ENCODE measurements at regions not wholly inside any gene's neighbourhood (a gene's known extent, or its start where the extent isn't known, plus 50 kb on each side); places are given as distances from the start of the nearest gene placed in this dataset.

GRCh38 chr7:37541810-37542443 is 93.3 kb upstream of the ELMO1 start:
- no peak overlapping the region for H2BK15ac ChIP-seq (ENCODE audit: low read depth, poor library complexity, severe bottlenecking)
- no peak overlapping the region for H2BK120ac ChIP-seq (ENCODE audit: low read depth, low read length)
- no peaks in the 10 kb centered on the region for H3K4me1 ChIP-seq (ENCODE audit: control insufficient read depth, insufficient read depth, low read depth, low read length)
- H4K91ac ChIP-seq (ENCODE audit: low read length): no peak overlapping the region
- no peak overlapping the region for H3K4ac ChIP-seq (ENCODE audit: low read depth in 1 of 2, low read length in 2 of 2)
- no peak overlapping the region for H3K4me3 ChIP-seq (ENCODE audit: insufficient read depth in 1 of 2, low read depth in 1 of 2, low read length in 2 of 2)
- no peak overlapping the region for H3K14ac ChIP-seq (ENCODE audit: low read length in 2 of 2)
- DNase-seq: no peak
- no peaks in the 10 kb centered on the region for H3K79me1 ChIP-seq (replicated peaks; ENCODE audit: low read length, poor library complexity, severe bottlenecking)
- no peak overlapping the region for H3K27ac ChIP-seq (ENCODE audit: low read length, poor library complexity, severe bottlenecking)
- H2BK5ac ChIP-seq (ENCODE audit: low read depth, low read length, poor library complexity, severe bottlenecking): no peak overlapping the region
- no peak overlapping the region for H3K4me2 ChIP-seq (ENCODE audit: low read length, poor library complexity, severe bottlenecking)
- 83% methylated on average over 3 of the region's 3 CpGs for WGBS
- H4K8ac ChIP-seq (ENCODE audit: low read length): no peak overlapping the region
- H3K9me3 ChIP-seq (ENCODE audit: control insufficient read depth, low read length): no peaks in the 10 kb centered on the region
- no peak overlapping the region for H2AK5ac ChIP-seq (ENCODE audit: low read length, severe bottlenecking)
- no peak overlapping the region for H3K18ac ChIP-seq (ENCODE audit: low read depth in 1 of 2, low read length in 2 of 2)
- H3K9ac ChIP-seq (ENCODE audit: low read length): no peak overlapping the region
- no peaks in the 10 kb centered on the region for H3K36me3 ChIP-seq (ENCODE audit: control insufficient read depth in 1 of 2, insufficient read depth in 2 of 2, low read depth in 1 of 2, low read length in 2 of 2)
- no peak overlapping the region for H2AFZ ChIP-seq (ENCODE audit: low read depth, low read length)
- H2BK12ac ChIP-seq (ENCODE audit: low read length in 2 of 2): no peak overlapping the region
- H3K23ac ChIP-seq (ENCODE audit: low read length in 2 of 2): no peak overlapping the region
- no peaks in the 10 kb centered on the region for H3K27me3 ChIP-seq (ENCODE audit: control insufficient read depth in 1 of 2, insufficient read depth in 1 of 2, low read length in 2 of 2)

GRCh38 chr7:37545619-37546534 is 97.2 kb upstream of the ELMO1 start:
- H2BK5ac ChIP-seq (ENCODE audit: low read depth, low read length, poor library complexity, severe bottlenecking): no peak overlapping the region
- H2BK12ac ChIP-seq (ENCODE audit: low read length in 2 of 2): no peak overlapping the region
- no peak overlapping the region for H4K8ac ChIP-seq (ENCODE audit: low read length)
- no peaks in the 10 kb centered on the region for H3K9me3 ChIP-seq (ENCODE audit: control insufficient read depth, low read length)
- no peak overlapping the region for H3K9ac ChIP-seq (ENCODE audit: low read length)
- H3K4me1 ChIP-seq (ENCODE audit: control insufficient read depth, insufficient read depth, low read depth, low read length): no peaks in the 10 kb centered on the region
- H3K18ac ChIP-seq (ENCODE audit: low read depth in 1 of 2, low read length in 2 of 2): no peak overlapping the region
- H2BK15ac ChIP-seq (ENCODE audit: low read depth, poor library complexity, severe bottlenecking): no peak overlapping the region
- no peak overlapping the region for H3K4me2 ChIP-seq (ENCODE audit: low read length, poor library complexity, severe bottlenecking)
- no peak overlapping the region for H3K27ac ChIP-seq (ENCODE audit: low read length, poor library complexity, severe bottlenecking)
- H3K4me3 ChIP-seq (ENCODE audit: insufficient read depth in 1 of 2, low read depth in 1 of 2, low read length in 2 of 2): no peak overlapping the region
- H3K4ac ChIP-seq (ENCODE audit: low read depth in 1 of 2, low read length in 2 of 2): no peak overlapping the region
- no peak for DNase-seq
- no peak overlapping the region for H4K91ac ChIP-seq (ENCODE audit: low read length)
- no peak overlapping the region for H3K23ac ChIP-seq (ENCODE audit: low read length in 2 of 2)
- no peak overlapping the region for H2AFZ ChIP-seq (ENCODE audit: low read depth, low read length)
- H3K79me1 ChIP-seq (replicated peaks; ENCODE audit: low read length, poor library complexity, severe bottlenecking): no peaks in the 10 kb centered on the region
- H3K27me3 ChIP-seq (ENCODE audit: control insufficient read depth in 1 of 2, insufficient read depth in 1 of 2, low read length in 2 of 2): no peaks in the 10 kb centered on the region
- no peak overlapping the region for H2BK120ac ChIP-seq (ENCODE audit: low read depth, low read length)
- no peaks in the 10 kb centered on the region for H3K36me3 ChIP-seq (ENCODE audit: control insufficient read depth in 1 of 2, insufficient read depth in 2 of 2, low read depth in 1 of 2, low read length in 2 of 2)
- no peak overlapping the region for H3K14ac ChIP-seq (ENCODE audit: low read length in 2 of 2)
- no peak overlapping the region for H2AK5ac ChIP-seq (ENCODE audit: low read length, severe bottlenecking)
- WGBS: 73% methylated on average over 7 of the region's 7 CpGs

- H3K23ac ChIP-seq (ENCODE audit: low read length in 2 of 2): no peak overlapping the region
- H4K91ac ChIP-seq (ENCODE audit: low read length): no peak overlapping the region
- no peak overlapping the region for H2AFZ ChIP-seq (ENCODE audit: low read depth, low read length)
- H3K27me3 ChIP-seq (ENCODE audit: control insufficient read depth in 1 of 2, insufficient read depth in 1 of 2, low read length in 2 of 2): no peaks in the 10 kb centered on the region
- H4K8ac ChIP-seq (ENCODE audit: low read length): no peak overlapping the region
- H3K9ac ChIP-seq (ENCODE audit: low read length): no peak overlapping the region
- no peaks in the 10 kb centered on the region for H3K36me3 ChIP-seq (ENCODE audit: control insufficient read depth in 1 of 2, insufficient read depth in 2 of 2, low read depth in 1 of 2, low read length in 2 of 2)
- H3K9me3 ChIP-seq (ENCODE audit: control insufficient read depth, low read length): no peaks in the 10 kb centered on the region
- no peak overlapping the region for H3K27ac ChIP-seq (ENCODE audit: low read length, poor library complexity, severe bottlenecking)
- 51% methylated on average over 3 of the region's 3 CpGs for WGBS
- no peak overlapping the region for H2BK15ac ChIP-seq (ENCODE audit: low read depth, poor library complexity, severe bottlenecking)
- H3K18ac ChIP-seq (ENCODE audit: low read depth in 1 of 2, low read length in 2 of 2): no peak overlapping the region
- H2BK12ac ChIP-seq (ENCODE audit: low read length in 2 of 2): no peak overlapping the region
- H3K14ac ChIP-seq (ENCODE audit: low read length in 2 of 2): no peak overlapping the region
- no peak overlapping the region for H3K4me3 ChIP-seq (ENCODE audit: insufficient read depth in 1 of 2, low read depth in 1 of 2, low read length in 2 of 2)
- no peak overlapping the region for H3K4ac ChIP-seq (ENCODE audit: low read depth in 1 of 2, low read length in 2 of 2)
- no peak overlapping the region for H2BK120ac ChIP-seq (ENCODE audit: low read depth, low read length)
- no peak overlapping the region for H2BK5ac ChIP-seq (ENCODE audit: low read depth, low read length, poor library complexity, severe bottlenecking)
- H2AK5ac ChIP-seq (ENCODE audit: low read length, severe bottlenecking): no peak overlapping the region
- no peak for DNase-seq
- no peaks in the 10 kb centered on the region for H3K4me1 ChIP-seq (ENCODE audit: control insufficient read depth, insufficient read depth, low read depth, low read length)
- no peaks in the 10 kb centered on the region for H3K79me1 ChIP-seq (replicated peaks; ENCODE audit: low read length, poor library complexity, severe bottlenecking)
- H3K4me2 ChIP-seq (ENCODE audit: low read length, poor library complexity, severe bottlenecking): no peak overlapping the region
Measured at GRCh38 chr7:37546677-37547076, 98.0 kb upstream of the ELMO1 start.

GRCh38 chr7:37549076-37549931 is 100.6 kb upstream of the ELMO1 start:
- no peak overlapping the region for H2AFZ ChIP-seq (ENCODE audit: low read depth, low read length)
- no peaks in the 10 kb centered on the region for H3K79me1 ChIP-seq (replicated peaks; ENCODE audit: low read length, poor library complexity, severe bottlenecking)
- no peak for DNase-seq
- H3K14ac ChIP-seq (ENCODE audit: low read length in 2 of 2): no peak overlapping the region
- WGBS: 83% methylated on average over 5 of the region's 8 CpGs
- no peak overlapping the region for H3K27ac ChIP-seq (ENCODE audit: low read length, poor library complexity, severe bottlenecking)
- no peak overlapping the region for H2AK5ac ChIP-seq (ENCODE audit: low read length, severe bottlenecking)
- H3K27me3 ChIP-seq (ENCODE audit: control insufficient read depth in 1 of 2, insufficient read depth in 1 of 2, low read length in 2 of 2): no peaks in the 10 kb centered on the region
- no peaks in the 10 kb centered on the region for H3K36me3 ChIP-seq (ENCODE audit: control insufficient read depth in 1 of 2, insufficient read depth in 2 of 2, low read depth in 1 of 2, low read length in 2 of 2)
- no peak overlapping the region for H2BK15ac ChIP-seq (ENCODE audit: low read depth, poor library complexity, severe bottlenecking)
- no peak overlapping the region for H3K23ac ChIP-seq (ENCODE audit: low read length in 2 of 2)
- H2BK5ac ChIP-seq (ENCODE audit: low read depth, low read length, poor library complexity, severe bottlenecking): no peak overlapping the region
- H4K91ac ChIP-seq (ENCODE audit: low read length): no peak overlapping the region
- no peak overlapping the region for H3K9ac ChIP-seq (ENCODE audit: low read length)
- no peaks in the 10 kb centered on the region for H3K4me1 ChIP-seq (ENCODE audit: control insufficient read depth, insufficient read depth, low read depth, low read length)
- H3K18ac ChIP-seq (ENCODE audit: low read depth in 1 of 2, low read length in 2 of 2): no peak overlapping the region
- H3K9me3 ChIP-seq (ENCODE audit: control insufficient read depth, low read length): no peaks in the 10 kb centered on the region
- H2BK120ac ChIP-seq (ENCODE audit: low read depth, low read length): no peak overlapping the region
- H4K8ac ChIP-seq (ENCODE audit: low read length): no peak overlapping the region
- no peak overlapping the region for H3K4ac ChIP-seq (ENCODE audit: low read depth in 1 of 2, low read length in 2 of 2)
- H3K4me2 ChIP-seq (ENCODE audit: low read length, poor library complexity, severe bottlenecking): no peak overlapping the region
- no peak overlapping the region for H3K4me3 ChIP-seq (ENCODE audit: insufficient read depth in 1 of 2, low read depth in 1 of 2, low read length in 2 of 2)
- H2BK12ac ChIP-seq (ENCODE audit: low read length in 2 of 2): no peak overlapping the region

All from mesenchymal stem cell (in vitro differentiated cells and primary cell).